ENCODE measurements at regions not wholly inside any gene's neighbourhood (a gene's known extent, or its start where the extent isn't known, plus 50 kb on each side); places are given as distances from the start of the nearest gene placed in this dataset.
"Not testable (repeated sequence)": the region's sequence is repeated elsewhere in the genome, so short reads cannot be mapped to it uniquely, and the experiment has no call there.

GRCh38 chr5:92695123-92696003, 885.7 kb downstream of the NR2F1-AS1 start:
- DNase-seq (ENCODE audit: low spot score) (no peak), ATAC-seq (ENCODE audit: low FRiP score) (no peak)
- no peak for TF ChIP-seq CTCF (IDR thresholded peaks at IDR 0.05)

- TF ChIP-seq CTCF (IDR thresholded peaks at IDR 0.05) = no peak
- ATAC-seq (ENCODE audit: low FRiP score) = no peak
- no peak for DNase-seq (ENCODE audit: low spot score)
Observed at GRCh38 chr5:92694067-92694466, 887.0 kb downstream of the NR2F1-AS1 start.

GRCh38 chr5:92691955-92692354, 889.1 kb downstream of the NR2F1-AS1 start:
- not testable (repeated sequence) for DNase-seq (ENCODE audit: low spot score); ATAC-seq (ENCODE audit: low FRiP score)

GRCh38 chr5:92687821-92688722, 892.9 kb downstream of the NR2F1-AS1 start:
- TF ChIP-seq CTCF (IDR thresholded peaks at IDR 0.05) = no peak
- no peak for DNase-seq (ENCODE audit: low spot score)
- no peak for ATAC-seq (ENCODE audit: low FRiP score)

GRCh38 chr5:92678640-92679039, 902.4 kb downstream of the NR2F1-AS1 start:
- ATAC-seq (ENCODE audit: low FRiP score) = no peak
- TF ChIP-seq CTCF (IDR thresholded peaks at IDR 0.05) = no peak
- DNase-seq (ENCODE audit: low spot score) = no peak

- ATAC-seq (ENCODE audit: low FRiP score) (no peak), DNase-seq (ENCODE audit: low spot score) (no peak)
- TF ChIP-seq CTCF (IDR thresholded peaks at IDR 0.05) = no peak
Observed at GRCh38 chr5:92676215-92677165, 904.5 kb downstream of the NR2F1-AS1 start.
